ENCODE measurements at regions not wholly inside any gene's neighbourhood (a gene's known extent, or its start where the extent isn't known, plus 50 kb on each side); places are given as distances from the start of the nearest gene placed in this dataset.

- no peak overlapping the region for H3K4me3 Mint-ChIP-seq
- H2AFZ ChIP-seq = no peak overlapping the region
- H3K79me2 ChIP-seq (replicated peaks; ENCODE audit: insufficient read depth) = no peaks in the 10 kb centered on the region
- no peak overlapping the region for H3K4me2 ChIP-seq
- H3K9me2 ChIP-seq (ENCODE audit: insufficient read depth) = no peaks in the 10 kb centered on the region; the same call in 1 of the 2 replicates
- no peaks in the 10 kb centered on the region for H3K36me3 ChIP-seq (ENCODE audit: insufficient read depth)
- H3K9me3 Mint-ChIP-seq = no peaks in the 10 kb centered on the region
- H3K27me3 ChIP-seq (ENCODE audit: insufficient read depth) = no peaks in the 10 kb centered on the region
- H3K27ac ChIP-seq (ENCODE audit: low read depth) = no peak overlapping the region
- no peaks in the 10 kb centered on the region for H3K36me3 Mint-ChIP-seq (ENCODE audit: low read depth)
- ATAC-seq = no peak
- no peak overlapping the region for H3K27ac Mint-ChIP-seq
- no peaks in the 10 kb centered on the region for H3K4me1 ChIP-seq (ENCODE audit: insufficient read depth)
- H3K27me3 Mint-ChIP-seq (ENCODE audit: insufficient read depth, low read depth, poor library complexity) = no peaks in the 10 kb centered on the region
- no peak for DNase-seq (ENCODE audit: low spot score)
- H3K4me1 Mint-ChIP-seq = no peaks in the 10 kb centered on the region
- TF ChIP-seq NANOG (IDR thresholded peaks at IDR 0.05; ENCODE audit: borderline replicate concordance) (no peak), REST (IDR thresholded peaks at IDR 0.05; ENCODE audit: unreplicated experiment) (no peak), EZH2phosphoT487 (IDR thresholded peaks at IDR 0.05; ENCODE audit: unreplicated experiment) (no peak), ZNF114 (CRISPR knock-in tag; IDR thresholded peaks at IDR 0.05) (no peak), JUNB (IDR thresholded peaks at IDR 0.05; ENCODE audit: unreplicated experiment) (no peak), CREB1 (CRISPR knock-in tag; IDR thresholded peaks at IDR 0.05; ENCODE audit: low read depth) (no peak), ZNF331 (CRISPR knock-in tag; IDR thresholded peaks at IDR 0.05; ENCODE audit: low read depth) (no peak), POLR2AphosphoS5 (IDR thresholded peaks at IDR 0.05; ENCODE audit: low read depth) (no peak), ETS1 (IDR thresholded peaks at IDR 0.05) (no peak), STAT1 (IDR thresholded peaks at IDR 0.05; ENCODE audit: unreplicated experiment) (no peak), CTCF (conservative IDR thresholded peaks at IDR 0.05; ENCODE audit: low read depth in 2 of 2) (no peak), EZH2 (IDR thresholded peaks at IDR 0.05; ENCODE audit: low read depth, unreplicated experiment) (no peak), ZNF462 (CRISPR knock-in tag; IDR thresholded peaks at IDR 0.05) (no peak)
- no peaks in the 10 kb centered on the region for H3F3A ChIP-seq (replicated peaks; ENCODE audit: low read depth)
- no peaks in the 10 kb centered on the region for H4K20me1 ChIP-seq (replicated peaks; ENCODE audit: insufficient read depth)
- H3K4me3 ChIP-seq = no peak overlapping the region
Measured at GRCh38 chr2:71937396-71937795, 210.3 kb downstream of the CYP26B1 start.
